ACC112 (cell line): ENCODE measurements at regions not wholly inside any gene's neighbourhood (a gene's known extent, or its start where the extent isn't known, plus 50 kb on each side); places are given as distances from the start of the nearest gene placed in this dataset.

ENCODE experiments used
- H2AFZ ChIP-seq: fragments of 200-600 bp; sonication (generic); one replicate; pipeline ENCODE4 v1.6.0; 2017; ENCODE audit warnings: antibody characterized with exemption, low read length; ENCODE audit not compliant: unreplicated experiment
- H3K27ac ChIP-seq: fragments of 200-600 bp; sonication (generic); 2 replicates; pipeline ENCODE4 v1.5.1; 2014; ENCODE audit warnings: low read depth, mild to moderate bottlenecking, antibody characterized with exemption, low read length, moderate library complexity
- H3K27me3 ChIP-seq: fragments of 200-600 bp; sonication (generic); 2 replicates; pipeline ENCODE4 v1.6.1; 2014; ENCODE audit warnings: mild to moderate bottlenecking, antibody characterized with exemption, low read length, moderate library complexity, mixed read lengths; ENCODE audit not compliant: insufficient read depth
- H3K36me3 ChIP-seq: fragments of 200-600 bp; sonication (generic); 2 replicates; pipeline ENCODE4 v1.6.1; 2016; ENCODE audit warnings: mild to moderate bottlenecking, antibody characterized with exemption, low read length, moderate library complexity, mixed read lengths; ENCODE audit not compliant: insufficient read depth
- H3K4me1 ChIP-seq: fragments of 200-600 bp; sonication (generic); one replicate; pipeline ENCODE4 v1.6.1; 2016; ENCODE audit warnings: low read length, mixed read lengths; ENCODE audit not compliant: insufficient read depth, unreplicated experiment, control insufficient read depth
- H3K4me3 ChIP-seq: fragments of 200-600 bp; sonication (generic); 2 replicates; pipeline ENCODE4 v1.5.1; 2014; ENCODE audit warnings: mild to moderate bottlenecking, low read depth, low read length
- H3K79me2 ChIP-seq: fragments of 200-600 bp; sonication (generic); one replicate; pipeline ENCODE4 v1.6.0; 2016; ENCODE audit warnings: low read length; ENCODE audit not compliant: control insufficient read depth, unreplicated experiment, insufficient read depth

- Histone ChIP-seq H3K36me3 (no peaks in the 10 kb centered on the region), H3K27ac (no peak overlapping the region), H3K27me3 (no peaks in the 10 kb centered on the region), H3K4me3 (no peak overlapping the region), H3K79me2 (no peaks in the 10 kb centered on the region), H3K4me1 (peaks cover 17% of the 10 kb centered on the region), H2AFZ (no peak overlapping the region)
Measured at GRCh38 chr7:45971661-45972175, 50.6 kb upstream of the IGFBP3 start.

- Histone ChIP-seq H3K4me1 (peaks cover 17% of the 10 kb centered on the region), H3K4me3 (no peak overlapping the region), H2AFZ (no peak overlapping the region), H3K27ac (no peak overlapping the region), H3K79me2 (no peaks in the 10 kb centered on the region), H3K27me3 (no peaks in the 10 kb centered on the region), H3K36me3 (no peaks in the 10 kb centered on the region)
Measured at GRCh38 chr7:45971171-45971570, 50.1 kb upstream of the IGFBP3 start.
